ENCODE measurements at regions not wholly inside any gene's neighbourhood (a gene's known extent, or its start where the extent isn't known, plus 50 kb on each side); places are given as distances from the start of the nearest gene placed in this dataset.

DNA sequence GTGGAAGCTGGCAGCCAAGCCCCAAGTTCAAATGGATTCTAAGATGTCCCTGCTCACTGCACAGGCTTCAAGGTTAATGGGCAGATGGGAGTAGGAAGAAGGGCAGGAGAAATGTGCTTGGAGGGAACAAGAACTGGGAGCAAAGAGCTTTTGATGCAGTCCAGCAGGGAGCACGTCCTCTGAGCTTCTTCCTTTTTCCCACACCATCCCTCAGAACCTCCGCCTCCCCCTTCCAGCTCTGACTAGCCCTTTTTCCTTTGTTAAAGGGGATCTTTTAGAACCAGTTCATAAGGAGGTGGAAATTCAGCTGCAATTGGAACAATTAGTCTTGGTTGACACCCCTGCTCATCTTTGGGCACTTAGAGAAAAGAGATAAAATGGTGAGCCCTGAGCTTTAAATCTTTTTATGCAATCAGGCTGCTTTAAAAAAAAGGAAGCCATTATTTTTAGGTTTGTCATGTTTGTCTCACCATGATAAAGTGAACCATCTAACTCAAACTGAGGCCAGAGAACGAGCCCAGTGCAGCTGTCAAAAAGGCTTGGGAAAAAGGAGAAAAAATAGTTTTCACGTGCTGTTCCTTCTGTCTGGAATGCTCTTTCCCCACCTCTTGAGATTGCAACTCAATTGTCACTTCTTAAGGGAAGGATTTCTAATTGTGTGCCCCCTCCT is 135.8 kb upstream of the IL1RAPL2 start (continued):
- TF ChIP-seq TP53 (CRISPR knock-in tag; IDR thresholded peaks at IDR 0.05): no peak
- no peak for TF ChIP-seq RAD21 (conservative IDR thresholded peaks at IDR 0.05 in 1 of 2, IDR thresholded peaks at IDR 0.05 in 1 of 2)
- TF ChIP-seq, protein P1, sequence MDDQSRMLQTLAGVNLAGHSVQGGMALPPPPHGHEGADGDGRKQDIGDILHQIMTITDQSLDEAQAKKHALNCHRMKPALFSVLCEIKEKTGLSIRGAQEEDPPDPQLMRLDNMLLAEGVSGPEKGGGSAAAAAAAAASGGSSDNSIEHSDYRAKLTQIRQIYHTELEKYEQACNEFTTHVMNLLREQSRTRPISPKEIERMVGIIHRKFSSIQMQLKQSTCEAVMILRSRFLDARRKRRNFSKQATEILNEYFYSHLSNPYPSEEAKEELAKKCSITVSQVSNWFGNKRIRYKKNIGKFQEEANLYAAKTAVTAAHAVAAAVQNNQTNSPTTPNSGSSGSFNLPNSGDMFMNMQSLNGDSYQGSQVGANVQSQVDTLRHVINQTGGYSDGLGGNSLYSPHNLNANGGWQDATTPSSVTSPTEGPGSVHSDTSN (IDR thresholded peaks at IDR 0.05): no peak
- TF ChIP-seq MAFK (IDR thresholded peaks at IDR 0.05; ENCODE audit: partially characterized antibody): no peak
- TF ChIP-seq, protein P2, sequence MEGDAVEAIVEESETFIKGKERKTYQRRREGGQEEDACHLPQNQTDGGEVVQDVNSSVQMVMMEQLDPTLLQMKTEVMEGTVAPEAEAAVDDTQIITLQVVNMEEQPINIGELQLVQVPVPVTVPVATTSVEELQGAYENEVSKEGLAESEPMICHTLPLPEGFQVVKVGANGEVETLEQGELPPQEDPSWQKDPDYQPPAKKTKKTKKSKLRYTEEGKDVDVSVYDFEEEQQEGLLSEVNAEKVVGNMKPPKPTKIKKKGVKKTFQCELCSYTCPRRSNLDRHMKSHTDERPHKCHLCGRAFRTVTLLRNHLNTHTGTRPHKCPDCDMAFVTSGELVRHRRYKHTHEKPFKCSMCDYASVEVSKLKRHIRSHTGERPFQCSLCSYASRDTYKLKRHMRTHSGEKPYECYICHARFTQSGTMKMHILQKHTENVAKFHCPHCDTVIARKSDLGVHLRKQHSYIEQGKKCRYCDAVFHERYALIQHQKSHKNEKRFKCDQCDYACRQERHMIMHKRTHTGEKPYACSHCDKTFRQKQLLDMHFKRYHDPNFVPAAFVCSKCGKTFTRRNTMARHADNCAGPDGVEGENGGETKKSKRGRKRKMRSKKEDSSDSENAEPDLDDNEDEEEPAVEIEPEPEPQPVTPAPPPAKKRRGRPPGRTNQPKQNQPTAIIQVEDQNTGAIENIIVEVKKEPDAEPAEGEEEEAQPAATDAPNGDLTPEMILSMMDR (IDR thresholded peaks at IDR 0.05): no peak

DNA sequence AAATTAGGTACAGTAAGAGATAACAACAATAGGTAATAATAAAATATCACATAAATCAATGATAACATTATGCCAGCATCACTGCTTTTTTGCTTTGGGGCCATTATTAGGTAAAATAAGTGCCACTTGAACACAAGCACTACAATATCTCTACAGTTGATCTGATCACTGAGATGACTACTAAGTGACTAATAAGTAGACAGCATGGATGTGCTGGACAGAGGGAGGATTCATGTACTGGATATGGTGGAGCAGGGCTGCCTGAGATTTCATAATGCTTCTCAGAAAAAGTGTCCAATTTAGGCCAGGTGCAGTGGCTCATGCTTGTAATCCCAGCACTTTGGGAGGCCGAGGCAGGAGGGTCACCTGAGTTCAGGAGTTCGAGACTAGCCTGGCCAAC is 137.8 kb upstream of the IL1RAPL2 start:
- Histone ChIP-seq H3K4me1 (no peaks in the 10 kb centered on the region), H3K4me3 (no peak overlapping the region), H3K4me2 (no peak overlapping the region), H3K27ac (no peak overlapping the region), H3K9me3 (no peaks in the 10 kb centered on the region)
- no peak for FAIRE-seq
- no peak for DNase-seq (ENCODE audit: low read depth in 1 of 2, low spot score in 1 of 2)
- no peak for ATAC-seq
- ChIA-PET CTCF (no interaction called here), POLR2A (no interaction called here)
- 10% methylated on average over 2 of the region's 2 CpGs for WGBS (ENCODE audit: missing lambda C conversion rate)
- TF ChIP-seq HDAC2 (IDR thresholded peaks at IDR 0.05) (no peak), HEYL (CRISPR knock-in tag; IDR thresholded peaks at IDR 0.05) (no peak), CEBPB (IDR thresholded peaks at IDR 0.05) (no peak), GATA3 (IDR thresholded peaks at IDR 0.05; ENCODE audit: borderline replicate concordance) (no peak), JUNB (IDR thresholded peaks at IDR 0.05) (no peak), CBX2 (IDR thresholded peaks at IDR 0.05; ENCODE audit: borderline replicate concordance, low read depth) (no peak), RFX5 (IDR thresholded peaks at IDR 0.05) (no peak)
- TF ChIP-seq, protein P3, sequence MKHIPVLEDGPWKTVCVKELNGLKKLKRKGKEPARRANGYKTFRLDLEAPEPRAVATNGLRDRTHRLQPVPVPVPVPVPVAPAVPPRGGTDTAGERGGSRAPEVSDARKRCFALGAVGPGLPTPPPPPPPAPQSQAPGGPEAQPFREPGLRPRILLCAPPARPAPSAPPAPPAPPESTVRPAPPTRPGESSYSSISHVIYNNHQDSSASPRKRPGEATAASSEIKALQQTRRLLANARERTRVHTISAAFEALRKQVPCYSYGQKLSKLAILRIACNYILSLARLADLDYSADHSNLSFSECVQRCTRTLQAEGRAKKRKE (CRISPR knock-in tag; IDR thresholded peaks at IDR 0.05; ENCODE audit: low read depth): no peak
- TF ChIP-seq, protein P4, sequence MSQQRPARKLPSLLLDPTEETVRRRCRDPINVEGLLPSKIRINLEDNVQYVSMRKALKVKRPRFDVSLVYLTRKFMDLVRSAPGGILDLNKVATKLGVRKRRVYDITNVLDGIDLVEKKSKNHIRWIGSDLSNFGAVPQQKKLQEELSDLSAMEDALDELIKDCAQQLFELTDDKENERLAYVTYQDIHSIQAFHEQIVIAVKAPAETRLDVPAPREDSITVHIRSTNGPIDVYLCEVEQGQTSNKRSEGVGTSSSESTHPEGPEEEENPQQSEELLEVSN (IDR thresholded peaks at IDR 0.05; ENCODE audit: borderline replicate concordance, low read depth): no peak
- TF ChIP-seq, protein P5, sequence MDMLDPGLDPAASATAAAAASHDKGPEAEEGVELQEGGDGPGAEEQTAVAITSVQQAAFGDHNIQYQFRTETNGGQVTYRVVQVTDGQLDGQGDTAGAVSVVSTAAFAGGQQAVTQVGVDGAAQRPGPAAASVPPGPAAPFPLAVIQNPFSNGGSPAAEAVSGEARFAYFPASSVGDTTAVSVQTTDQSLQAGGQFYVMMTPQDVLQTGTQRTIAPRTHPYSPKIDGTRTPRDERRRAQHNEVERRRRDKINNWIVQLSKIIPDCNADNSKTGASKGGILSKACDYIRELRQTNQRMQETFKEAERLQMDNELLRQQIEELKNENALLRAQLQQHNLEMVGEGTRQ (IDR thresholded peaks at IDR 0.05): no peak

DNA sequence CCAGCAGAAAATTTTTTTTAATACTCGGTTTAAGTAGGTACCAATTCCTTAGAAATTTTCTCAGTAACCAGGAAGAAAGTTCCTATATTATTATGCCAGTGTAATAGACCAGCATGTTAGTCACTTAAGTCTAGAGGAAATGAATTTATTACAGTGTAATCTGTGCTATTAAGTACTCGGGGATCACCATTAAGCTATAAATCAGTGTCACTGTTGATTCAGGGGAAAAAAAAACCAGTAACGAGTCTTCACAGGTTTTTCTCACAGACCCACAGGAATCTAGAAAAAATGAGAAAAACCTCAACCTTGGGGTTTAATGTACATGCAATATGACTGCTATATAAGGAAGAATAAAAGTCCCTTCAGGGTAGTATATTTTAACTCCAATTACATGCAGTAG is 138.3 kb upstream of the IL1RAPL2 start:
- ChIA-PET CTCF (no interaction called here), POLR2A (no interaction called here)
- no peaks in the 10 kb centered on the region for H3K4me1 ChIP-seq
- TF ChIP-seq ZSCAN20 (CRISPR knock-in tag; IDR thresholded peaks at IDR 0.05) (no peak), MAFK (IDR thresholded peaks at IDR 0.05; ENCODE audit: partially characterized antibody) (no peak), CHD4 (IDR thresholded peaks at IDR 0.05; ENCODE audit: borderline replicate concordance) (no peak)
- WGBS (ENCODE audit: missing lambda C conversion rate): 55% methylated on average over 3 of the region's 3 CpGs
- DNase-seq (ENCODE audit: low read depth in 1 of 2, low spot score in 1 of 2) (no peak), ATAC-seq (no peak), FAIRE-seq (no peak)
- H3K4me3 ChIP-seq: no peak overlapping the region
- no peaks in the 10 kb centered on the region for H3K9me3 ChIP-seq
- no peak overlapping the region for H3K27ac ChIP-seq
- no peak overlapping the region for H3K4me2 ChIP-seq

Measured in A549 (cell line).